ENCODE measurements at regions not wholly inside any gene's neighbourhood (a gene's known extent, or its start where the extent isn't known, plus 50 kb on each side); places are given as distances from the start of the nearest gene placed in this dataset.
A peak's percentile ranks its signal among the peaks of the same experiment; 100 is the strongest.

DNA sequence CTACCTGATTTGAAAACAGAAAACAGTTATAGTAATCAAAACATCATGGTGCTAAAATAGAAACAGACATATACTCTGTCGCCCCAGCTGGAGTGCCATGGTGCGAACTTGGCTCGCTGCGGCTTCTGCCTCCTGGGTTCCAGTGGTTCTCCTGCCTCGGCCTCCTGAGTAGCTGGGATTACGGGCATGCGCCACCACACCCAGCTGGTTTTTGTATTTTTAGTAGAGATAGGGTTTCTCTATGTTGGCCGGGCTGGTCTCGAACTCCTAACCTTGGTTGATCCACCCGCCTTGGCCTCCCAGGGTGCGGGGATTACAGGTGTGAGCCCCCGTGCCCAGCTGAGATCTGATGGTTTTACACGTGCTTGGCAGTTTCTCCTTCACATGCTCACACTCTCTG, 495.9 kb downstream of the ANXA1 start:
- Histone ChIP-seq H3K27ac (ENCODE audit: low read depth, low read length) (no peak overlapping the region), H3K4me3 (ENCODE audit: low read depth, low read length) (no peak overlapping the region), H3K9me3 (ENCODE audit: control insufficient read depth, insufficient read depth, low read depth, low read length) (no peaks in the 10 kb centered on the region), H3K9ac (ENCODE audit: low read length) (no peak overlapping the region), H3K36me3 (ENCODE audit: control insufficient read depth, insufficient read depth, low read length) (no peaks in the 10 kb centered on the region), H3K4me1 (ENCODE audit: control insufficient read depth, insufficient read depth, low read length) (peaks cover 4% of the 10 kb centered on the region; the same call in 1 of the 2 replicates), H3K27me3 (ENCODE audit: control insufficient read depth, insufficient read depth, low read length) (no peaks in the 10 kb centered on the region)

DNA sequence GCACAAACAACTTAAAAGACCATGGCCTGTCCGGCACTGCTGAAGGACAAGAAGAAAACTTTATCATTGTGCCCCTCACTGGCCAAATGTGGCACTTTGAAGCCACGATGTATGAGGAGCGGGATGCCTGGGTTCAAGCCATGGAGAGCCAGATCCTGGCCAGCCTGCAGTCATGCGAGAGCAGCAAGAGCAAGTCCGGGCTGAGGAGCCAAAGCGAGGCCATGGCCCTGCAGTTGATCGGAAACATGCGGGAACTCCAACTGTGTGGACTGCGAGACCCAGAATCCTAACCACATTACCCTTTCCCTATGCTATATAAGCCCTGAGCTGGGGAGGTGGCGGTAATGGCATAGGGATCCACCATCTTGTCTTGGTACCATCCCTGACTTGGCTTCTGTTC, 497.9 kb downstream of the ANXA1 start:
- Histone ChIP-seq H3K4me3 (ENCODE audit: low read depth, low read length) (no peak overlapping the region), H3K36me3 (ENCODE audit: control insufficient read depth, insufficient read depth, low read length) (no peaks in the 10 kb centered on the region), H3K27me3 (ENCODE audit: control insufficient read depth, insufficient read depth, low read length) (no peaks in the 10 kb centered on the region), H3K4me1 (ENCODE audit: control insufficient read depth, insufficient read depth, low read length) (no peaks in the 10 kb centered on the region), H3K27ac (ENCODE audit: low read depth, low read length) (no peak overlapping the region), H3K9ac (ENCODE audit: low read length) (no peak overlapping the region), H3K9me3 (ENCODE audit: control insufficient read depth, insufficient read depth, low read depth, low read length) (no peaks in the 10 kb centered on the region)

DNA sequence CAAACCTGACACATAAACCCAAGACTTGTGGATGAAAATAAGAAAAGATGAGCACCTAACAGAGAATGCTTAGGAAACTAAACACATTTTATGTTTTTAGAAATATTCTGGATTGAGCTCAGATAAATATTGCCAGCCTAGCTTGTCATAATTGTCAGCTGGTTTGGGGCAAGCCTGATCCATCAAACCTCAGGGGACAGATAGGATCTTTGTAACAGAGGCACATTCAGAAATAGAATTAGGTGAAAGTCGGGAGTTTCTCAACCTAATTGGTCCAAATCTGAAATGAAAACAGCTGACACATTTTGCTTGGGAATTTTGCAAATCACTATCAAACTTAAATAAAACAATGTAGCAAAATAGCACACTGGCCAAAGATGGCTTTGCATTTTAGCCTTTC, 503.7 kb downstream of the ANXA1 start:
- Histone ChIP-seq H3K36me3 (ENCODE audit: control insufficient read depth, insufficient read depth, low read length) (no peaks in the 10 kb centered on the region), H3K27me3 (ENCODE audit: control insufficient read depth, insufficient read depth, low read length) (no peaks in the 10 kb centered on the region), H3K4me1 (ENCODE audit: control insufficient read depth, insufficient read depth, low read length) (peaks cover 20% of the 10 kb centered on the region; the same call in 1 of the 2 replicates), H3K4me3 (ENCODE audit: low read depth, low read length) (no peak overlapping the region), H3K27ac (ENCODE audit: low read depth, low read length) (no peak overlapping the region), H3K9me3 (ENCODE audit: control insufficient read depth, insufficient read depth, low read depth, low read length) (no peaks in the 10 kb centered on the region), H3K9ac (ENCODE audit: low read length) (no peak overlapping the region)

DNA sequence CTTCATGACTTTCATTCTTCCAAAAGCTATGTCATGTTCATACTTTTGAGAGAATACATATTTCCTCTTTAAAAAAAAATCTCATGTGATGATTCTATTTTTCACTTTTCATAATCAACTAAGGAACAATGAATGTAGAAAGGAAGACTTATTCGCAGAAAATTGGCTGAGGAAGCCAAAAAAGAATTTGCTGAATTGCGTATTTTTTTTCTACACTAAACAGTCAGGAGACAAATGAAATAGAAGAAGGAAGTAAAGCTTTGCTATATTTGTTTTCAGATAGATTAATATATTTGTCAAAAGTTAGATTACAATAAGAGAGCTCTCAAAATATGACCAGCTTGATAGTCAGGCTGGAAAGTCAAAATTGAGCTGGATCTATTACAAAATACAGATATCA, 504.2 kb downstream of the ANXA1 start:
- H3K36me3 ChIP-seq (ENCODE audit: control insufficient read depth, insufficient read depth, low read length): no peaks in the 10 kb centered on the region
- H3K4me3 ChIP-seq (ENCODE audit: low read depth, low read length): no peak overlapping the region
- no peak overlapping the region for H3K27ac ChIP-seq (ENCODE audit: low read depth, low read length)
- H3K27me3 ChIP-seq (ENCODE audit: control insufficient read depth, insufficient read depth, low read length): no peaks in the 10 kb centered on the region
- peaks cover 20% of the 10 kb centered on the region; the same call in 1 of the 2 replicates for H3K4me1 ChIP-seq (ENCODE audit: control insufficient read depth, insufficient read depth, low read length)
- H3K9ac ChIP-seq (ENCODE audit: low read length): no peak overlapping the region
- H3K9me3 ChIP-seq (ENCODE audit: control insufficient read depth, insufficient read depth, low read depth, low read length): no peaks in the 10 kb centered on the region

DNA sequence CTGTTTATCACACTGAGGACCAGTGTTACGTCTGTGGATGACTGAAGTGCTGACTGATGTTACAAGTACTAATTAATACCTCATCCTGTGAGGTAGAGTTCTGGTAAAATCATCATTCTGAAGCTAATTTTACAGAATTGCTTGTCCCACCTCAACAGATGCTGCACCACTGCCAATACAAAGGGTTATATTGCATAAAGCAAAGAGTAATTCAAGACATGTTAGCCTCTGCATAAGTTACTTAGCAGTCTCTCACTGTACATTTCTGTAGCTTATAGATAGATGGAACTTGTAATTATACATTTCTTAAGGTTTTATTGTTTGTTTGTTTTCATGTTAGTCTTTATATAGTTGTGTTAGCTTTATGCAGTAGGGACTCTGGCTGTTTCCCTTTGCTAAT, 513.6 kb downstream of the ANXA1 start:
- no peak overlapping the region for H3K27ac ChIP-seq (ENCODE audit: low read depth, low read length)
- no peaks in the 10 kb centered on the region for H3K4me1 ChIP-seq (ENCODE audit: control insufficient read depth, insufficient read depth, low read length)
- no peaks in the 10 kb centered on the region for H3K36me3 ChIP-seq (ENCODE audit: control insufficient read depth, insufficient read depth, low read length)
- H3K4me3 ChIP-seq (ENCODE audit: low read depth, low read length): no peak overlapping the region
- H3K27me3 ChIP-seq (ENCODE audit: control insufficient read depth, insufficient read depth, low read length): no peaks in the 10 kb centered on the region
- no peak overlapping the region for H3K9ac ChIP-seq (ENCODE audit: low read length)
- no peaks in the 10 kb centered on the region for H3K9me3 ChIP-seq (ENCODE audit: control insufficient read depth, insufficient read depth, low read depth, low read length)

DNA sequence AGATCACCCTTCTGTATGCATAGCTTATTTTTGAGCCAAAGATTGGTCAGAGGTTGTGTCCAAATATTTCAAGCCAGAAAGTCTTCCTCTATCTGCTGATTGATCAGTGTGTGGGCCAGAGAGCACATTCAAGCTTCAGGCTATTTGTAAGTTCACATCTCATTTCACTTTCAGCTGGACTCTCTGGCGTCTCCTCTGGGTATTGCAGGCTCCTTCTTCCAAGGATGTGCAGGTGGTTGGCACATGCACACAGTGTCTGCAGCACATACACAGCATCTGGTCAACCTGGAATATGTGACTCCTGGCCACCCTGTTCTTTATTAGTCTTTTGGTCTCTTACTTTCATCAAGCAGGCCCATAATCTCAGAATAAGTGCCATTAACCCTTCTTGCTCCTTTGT, 516.1 kb downstream of the ANXA1 start:
- H3K4me1 ChIP-seq (ENCODE audit: control insufficient read depth, insufficient read depth, low read length): no peaks in the 10 kb centered on the region
- no peak overlapping the region for H3K9ac ChIP-seq (ENCODE audit: low read length)
- no peaks in the 10 kb centered on the region for H3K27me3 ChIP-seq (ENCODE audit: control insufficient read depth, insufficient read depth, low read length)
- no peak overlapping the region for H3K27ac ChIP-seq (ENCODE audit: low read depth, low read length)
- no peak overlapping the region for H3K4me3 ChIP-seq (ENCODE audit: low read depth, low read length)
- no peaks in the 10 kb centered on the region for H3K36me3 ChIP-seq (ENCODE audit: control insufficient read depth, insufficient read depth, low read length)
- H3K9me3 ChIP-seq (ENCODE audit: control insufficient read depth, insufficient read depth, low read depth, low read length): no peaks in the 10 kb centered on the region

DNA sequence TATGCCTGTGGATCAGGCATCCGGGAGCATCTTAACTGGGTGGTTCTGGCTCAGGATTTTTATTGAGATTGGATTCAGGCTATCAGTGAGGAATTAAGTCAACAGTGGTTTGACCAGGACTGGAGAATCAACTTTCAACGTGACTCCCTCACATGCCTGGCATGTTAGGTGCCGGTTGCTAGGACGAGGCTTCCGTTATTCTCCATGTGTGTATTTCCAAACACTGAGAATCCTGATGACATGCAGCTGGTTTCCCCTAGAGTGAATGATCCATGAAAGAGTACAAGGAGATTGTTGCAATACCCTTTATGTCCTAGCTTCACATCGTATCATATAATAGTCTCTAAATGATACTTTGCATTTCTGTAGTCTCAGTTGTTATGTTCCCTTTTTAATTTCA, 529.2 kb downstream of the ANXA1 start:
- no peak overlapping the region for H3K9ac ChIP-seq (ENCODE audit: low read length)
- H3K4me1 ChIP-seq (ENCODE audit: control insufficient read depth, insufficient read depth, low read length): 0 out of 2 replicates have a peak, but pooled peaks cover 4% of the 10 kb centered on the region
- H3K4me3 ChIP-seq (ENCODE audit: low read depth, low read length): no peak overlapping the region
- no peaks in the 10 kb centered on the region for H3K36me3 ChIP-seq (ENCODE audit: control insufficient read depth, insufficient read depth, low read length)
- H3K27ac ChIP-seq (ENCODE audit: low read depth, low read length): no peak overlapping the region
- H3K9me3 ChIP-seq (ENCODE audit: control insufficient read depth, insufficient read depth, low read depth, low read length): peaks cover 4% of the 10 kb centered on the region; the same call in 1 of the 2 replicates
- no peaks in the 10 kb centered on the region for H3K27me3 ChIP-seq (ENCODE audit: control insufficient read depth, insufficient read depth, low read length)

DNA sequence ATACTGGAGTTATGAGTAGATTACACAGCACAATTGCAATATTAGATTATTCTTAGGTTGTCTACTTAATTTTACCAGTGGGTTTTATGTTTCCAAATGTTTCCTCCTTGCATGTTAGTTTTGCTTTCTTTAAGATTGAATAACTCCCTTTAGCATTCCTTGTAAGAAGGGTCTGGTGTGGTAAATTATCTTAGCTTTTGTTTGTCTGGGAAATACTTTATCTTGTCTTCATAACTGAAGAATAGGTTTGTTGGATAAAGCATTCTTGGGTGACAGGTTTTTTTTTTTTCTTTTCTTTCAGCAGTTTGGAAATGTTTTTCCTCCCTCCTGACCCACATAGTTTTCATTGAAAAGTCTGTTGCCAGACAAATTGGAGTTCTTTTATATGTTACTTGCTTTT, 531.1 kb downstream of the ANXA1 start:
- Histone ChIP-seq H3K36me3 (ENCODE audit: control insufficient read depth, insufficient read depth, low read length) (no peaks in the 10 kb centered on the region), H3K9ac (ENCODE audit: low read length) (no peak overlapping the region), H3K27me3 (ENCODE audit: control insufficient read depth, insufficient read depth, low read length) (no peaks in the 10 kb centered on the region), H3K27ac (ENCODE audit: low read depth, low read length) (no peak overlapping the region), H3K4me3 (ENCODE audit: low read depth, low read length) (no peak overlapping the region), H3K9me3 (ENCODE audit: control insufficient read depth, insufficient read depth, low read depth, low read length) (peaks cover 4% of the 10 kb centered on the region; the same call in 1 of the 2 replicates), H3K4me1 (ENCODE audit: control insufficient read depth, insufficient read depth, low read length) (0 out of 2 replicates have a peak, but pooled peaks cover 4% of the 10 kb centered on the region)

DNA sequence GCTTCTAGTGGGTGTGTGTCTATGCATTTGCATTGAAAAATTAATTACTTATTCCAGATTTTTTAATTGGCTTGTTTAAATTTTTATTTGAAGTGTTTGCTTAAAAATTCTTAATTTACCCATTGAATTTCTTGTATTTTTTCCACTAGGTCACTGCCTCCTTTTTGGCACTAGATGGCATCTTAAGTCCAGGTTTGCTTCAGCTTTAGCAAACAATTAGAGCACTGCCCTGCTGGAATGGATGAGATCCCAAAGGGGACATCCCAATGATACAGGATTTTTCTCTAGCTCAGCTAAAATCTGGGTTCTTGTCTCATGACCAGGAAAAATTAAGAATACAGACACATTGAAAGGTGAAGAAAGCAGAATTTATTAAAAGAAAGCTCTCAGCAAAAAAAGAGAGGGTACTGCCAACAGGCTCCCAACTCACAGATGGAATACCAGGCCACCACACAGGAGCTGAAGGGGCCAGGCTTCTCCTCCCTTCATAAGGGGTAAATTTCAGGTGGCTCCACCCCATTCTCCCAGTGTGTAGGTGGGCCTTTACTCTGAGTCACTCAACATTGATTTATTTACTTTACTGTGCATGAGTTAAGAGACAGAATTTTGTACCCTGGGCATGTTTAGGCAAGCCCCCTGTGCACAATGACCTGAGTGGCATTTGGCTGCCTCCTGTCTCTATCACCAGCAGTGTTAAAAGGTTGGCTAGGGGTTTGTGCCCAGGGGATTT, 532.4 kb downstream of the ANXA1 start:
- peaks cover 4% of the 10 kb centered on the region; the same call in 1 of the 2 replicates for H3K9me3 ChIP-seq (ENCODE audit: control insufficient read depth, insufficient read depth, low read depth, low read length)
- 0 out of 2 replicates have a peak, but pooled peaks cover 4% of the 10 kb centered on the region for H3K4me1 ChIP-seq (ENCODE audit: control insufficient read depth, insufficient read depth, low read length)
- no peaks in the 10 kb centered on the region for H3K36me3 ChIP-seq (ENCODE audit: control insufficient read depth, insufficient read depth, low read length)
- no peak overlapping the region for H3K4me3 ChIP-seq (ENCODE audit: low read depth, low read length)
- H3K9ac ChIP-seq (ENCODE audit: low read length): no peak overlapping the region
- peak overlapping the region; percentile 43; the same call in 1 of the 2 replicates for H3K27ac ChIP-seq (ENCODE audit: low read depth, low read length)
- no peaks in the 10 kb centered on the region for H3K27me3 ChIP-seq (ENCODE audit: control insufficient read depth, insufficient read depth, low read length)

DNA sequence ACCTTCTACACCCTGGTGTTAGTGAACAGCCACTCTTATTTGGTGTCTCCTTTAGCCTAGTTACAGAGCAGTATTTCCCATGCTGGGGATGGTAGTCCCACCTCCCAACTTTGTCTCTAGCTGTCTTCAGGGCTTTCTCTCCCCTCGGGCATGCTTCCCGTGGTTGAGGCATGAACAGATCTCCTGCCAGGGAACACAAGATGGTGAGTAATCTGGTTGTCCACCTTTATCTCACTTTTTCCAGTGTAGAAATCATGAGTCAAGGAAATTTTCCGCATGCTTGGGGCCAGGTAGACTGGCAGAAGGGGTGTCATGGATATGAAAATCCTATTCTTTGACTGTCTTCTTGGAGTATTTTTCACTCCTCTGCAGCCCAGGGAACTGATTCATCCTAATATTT, 532.9 kb downstream of the ANXA1 start:
- Histone ChIP-seq H3K36me3 (ENCODE audit: control insufficient read depth, insufficient read depth, low read length) (no peaks in the 10 kb centered on the region), H3K4me1 (ENCODE audit: control insufficient read depth, insufficient read depth, low read length) (0 out of 2 replicates have a peak, but pooled peaks cover 4% of the 10 kb centered on the region), H3K4me3 (ENCODE audit: low read depth, low read length) (no peak overlapping the region), H3K27ac (ENCODE audit: low read depth, low read length) (peak overlapping the region; percentile 43; the same call in 1 of the 2 replicates), H3K27me3 (ENCODE audit: control insufficient read depth, insufficient read depth, low read length) (no peaks in the 10 kb centered on the region), H3K9me3 (ENCODE audit: control insufficient read depth, insufficient read depth, low read depth, low read length) (peaks cover 4% of the 10 kb centered on the region; the same call in 1 of the 2 replicates), H3K9ac (ENCODE audit: low read length) (no peak overlapping the region)

DNA sequence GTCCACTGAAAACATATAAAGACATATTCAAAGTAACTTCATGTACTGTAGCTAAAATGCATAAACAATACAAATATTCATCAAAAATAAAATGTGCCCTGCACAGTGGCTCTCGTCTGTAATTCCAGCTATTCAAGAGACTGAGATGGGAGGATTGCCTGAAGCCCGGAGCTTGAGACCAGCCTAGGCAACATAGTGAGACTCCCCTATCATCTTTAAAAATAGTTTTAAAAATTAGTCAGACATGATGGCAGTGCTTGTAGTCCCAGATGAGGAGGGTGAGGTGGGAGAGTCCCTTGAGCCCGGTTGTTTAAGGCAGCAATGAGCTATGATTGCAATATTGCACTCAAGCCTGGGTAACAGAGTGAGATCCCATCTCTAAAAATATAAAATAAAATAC, 534.1 kb downstream of the ANXA1 start:
- Histone ChIP-seq H3K27ac (ENCODE audit: low read depth, low read length) (no peak overlapping the region), H3K4me1 (ENCODE audit: control insufficient read depth, insufficient read depth, low read length) (0 out of 2 replicates have a peak, but pooled peaks cover 4% of the 10 kb centered on the region)

More for the DNA sequence above, 534.1 kb downstream of the ANXA1 start:
- H3K4me3 ChIP-seq (ENCODE audit: low read depth, low read length): no peak overlapping the region
- H3K9me3 ChIP-seq (ENCODE audit: control insufficient read depth, insufficient read depth, low read depth, low read length): peaks cover 4% of the 10 kb centered on the region; the same call in 1 of the 2 replicates
- H3K9ac ChIP-seq (ENCODE audit: low read length): no peak overlapping the region
- no peaks in the 10 kb centered on the region for H3K27me3 ChIP-seq (ENCODE audit: control insufficient read depth, insufficient read depth, low read length)
- H3K36me3 ChIP-seq (ENCODE audit: control insufficient read depth, insufficient read depth, low read length): no peaks in the 10 kb centered on the region

Measured in HUES6 (cell line).